C4-2B (cell line): ENCODE measurements at regions not wholly inside any gene's neighbourhood (a gene's known extent, or its start where the extent isn't known, plus 50 kb on each side); places are given as distances from the start of the nearest gene placed in this dataset.

Source experiments
- CTCF ChIP-seq: fragments of 450-650 bp; conservative IDR thresholded peaks from 2 replicates; pipeline ENCODE4 v1.5.1; 2017; ENCODE audit warnings: mild to moderate bottlenecking
- ZFX ChIP-seq: fragments of 450-650 bp; IDR thresholded peaks from 2 replicates; pipeline ENCODE4 v1.6.1; 2017

GRCh38 chr6:56381801-56382251, 134.4 kb upstream of the COL21A1 start:
- TF ChIP-seq CTCF: no peak
- no peak for TF ChIP-seq ZFX
